ENCODE measurements at regions not wholly inside any gene's neighbourhood (a gene's known extent, or its start where the extent isn't known, plus 50 kb on each side); places are given as distances from the start of the nearest gene placed in this dataset.

DNA sequence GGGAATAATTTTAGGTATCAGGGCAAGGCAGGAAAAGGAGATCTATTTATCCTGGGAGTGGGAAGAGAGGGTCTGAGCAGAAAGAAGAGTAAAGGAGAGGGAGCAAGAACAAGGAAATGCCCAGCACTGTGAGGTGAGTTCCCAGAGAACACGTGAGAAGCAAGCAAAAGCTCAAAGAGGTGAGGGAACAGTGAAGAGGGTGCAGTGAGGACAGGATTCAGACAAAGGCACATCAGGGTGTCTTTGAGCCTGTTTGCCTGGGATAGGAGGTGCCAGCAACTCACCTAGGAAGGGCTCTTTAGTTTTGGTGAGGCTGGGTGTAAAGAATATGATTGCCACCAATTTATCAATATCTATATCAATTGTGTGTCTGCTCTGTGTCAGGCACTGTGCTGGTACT, 88.9 kb upstream of the NRXN3 start:
- Histone ChIP-seq H3K27ac (no peak overlapping the region), H3K9me3 (no peaks in the 10 kb centered on the region), H3K27me3 (no peaks in the 10 kb centered on the region), H3K36me3 (no peaks in the 10 kb centered on the region), H3K4me1 (no peaks in the 10 kb centered on the region), H3K4me3 (no peak overlapping the region)
- intact Hi-C loops (cut with DNase I; ENCODE audit: low total_unique reads): no loop called here
- DNase-seq (ENCODE audit: low spot score in 2 of 2): no peak
- no peak for TF ChIP-seq POLR2A (IDR thresholded peaks at IDR 0.05)
- TF ChIP-seq POLR2AphosphoS5 (IDR thresholded peaks at IDR 0.05): no peak
- TF ChIP-seq, protein P1, sequence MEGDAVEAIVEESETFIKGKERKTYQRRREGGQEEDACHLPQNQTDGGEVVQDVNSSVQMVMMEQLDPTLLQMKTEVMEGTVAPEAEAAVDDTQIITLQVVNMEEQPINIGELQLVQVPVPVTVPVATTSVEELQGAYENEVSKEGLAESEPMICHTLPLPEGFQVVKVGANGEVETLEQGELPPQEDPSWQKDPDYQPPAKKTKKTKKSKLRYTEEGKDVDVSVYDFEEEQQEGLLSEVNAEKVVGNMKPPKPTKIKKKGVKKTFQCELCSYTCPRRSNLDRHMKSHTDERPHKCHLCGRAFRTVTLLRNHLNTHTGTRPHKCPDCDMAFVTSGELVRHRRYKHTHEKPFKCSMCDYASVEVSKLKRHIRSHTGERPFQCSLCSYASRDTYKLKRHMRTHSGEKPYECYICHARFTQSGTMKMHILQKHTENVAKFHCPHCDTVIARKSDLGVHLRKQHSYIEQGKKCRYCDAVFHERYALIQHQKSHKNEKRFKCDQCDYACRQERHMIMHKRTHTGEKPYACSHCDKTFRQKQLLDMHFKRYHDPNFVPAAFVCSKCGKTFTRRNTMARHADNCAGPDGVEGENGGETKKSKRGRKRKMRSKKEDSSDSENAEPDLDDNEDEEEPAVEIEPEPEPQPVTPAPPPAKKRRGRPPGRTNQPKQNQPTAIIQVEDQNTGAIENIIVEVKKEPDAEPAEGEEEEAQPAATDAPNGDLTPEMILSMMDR (IDR thresholded peaks at IDR 0.05): no peak

DNA sequence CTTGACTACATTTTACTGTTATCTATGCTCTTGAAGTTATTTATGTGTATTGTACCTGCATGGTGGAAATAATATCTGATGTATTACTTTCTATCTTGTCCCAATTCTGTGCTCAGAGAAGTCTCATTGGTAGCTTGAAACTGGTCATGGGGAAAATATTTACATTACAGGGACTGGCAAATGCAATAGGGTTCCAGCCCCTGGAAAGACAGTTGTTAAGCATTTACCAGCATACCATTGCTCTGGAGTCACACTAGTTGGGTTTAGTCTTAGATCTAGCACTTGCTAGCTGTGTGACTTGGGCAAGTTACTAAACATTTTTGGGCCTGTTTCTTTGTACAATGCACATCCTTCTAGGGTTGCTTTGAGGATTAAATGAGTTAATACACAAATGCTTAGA, 86.3 kb upstream of the NRXN3 start:
- TF ChIP-seq, protein P1 (IDR thresholded peaks at IDR 0.05): no peak
- H3K4me3 ChIP-seq: no peak overlapping the region
- H3K9me3 ChIP-seq: no peaks in the 10 kb centered on the region
- intact Hi-C loops (cut with DNase I; ENCODE audit: low total_unique reads): no loop called here
- no peak overlapping the region for H3K27ac ChIP-seq
- H3K4me1 ChIP-seq: no peaks in the 10 kb centered on the region
- no peaks in the 10 kb centered on the region for H3K36me3 ChIP-seq
- no peaks in the 10 kb centered on the region for H3K27me3 ChIP-seq
- no peak for DNase-seq (ENCODE audit: low spot score in 2 of 2)

DNA sequence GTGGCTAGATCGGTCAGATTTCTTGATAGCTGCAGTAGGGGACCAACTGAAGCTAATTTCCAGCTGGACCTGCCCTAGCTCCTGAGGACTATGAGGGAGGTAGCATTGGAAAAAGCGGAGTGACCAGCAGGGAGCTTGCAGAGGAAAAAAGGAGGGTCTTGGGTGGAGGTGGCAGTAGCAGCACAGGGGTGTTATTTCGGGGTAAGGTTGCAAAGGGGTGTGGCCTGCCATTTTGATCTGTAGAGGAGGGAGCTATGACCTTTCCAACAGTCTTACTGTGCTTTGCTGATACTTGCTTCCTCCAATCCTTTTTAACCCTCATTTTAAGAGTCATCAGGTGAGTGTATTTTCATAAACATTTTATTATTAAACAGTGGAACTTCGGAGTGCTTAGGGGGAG, 83.8 kb upstream of the NRXN3 start:
- H3K4me3 ChIP-seq: no peak overlapping the region
- no peak overlapping the region for H3K27ac ChIP-seq
- H3K36me3 ChIP-seq: no peaks in the 10 kb centered on the region
- intact Hi-C loops (cut with DNase I; ENCODE audit: low total_unique reads): no loop called here
- H3K27me3 ChIP-seq: no peaks in the 10 kb centered on the region
- no peak for DNase-seq (ENCODE audit: low spot score in 2 of 2)
- H3K9me3 ChIP-seq: no peaks in the 10 kb centered on the region
- TF ChIP-seq, protein P1 (IDR thresholded peaks at IDR 0.05): no peak
- TF ChIP-seq POLR2AphosphoS5 (IDR thresholded peaks at IDR 0.05) (no peak), POLR2A (IDR thresholded peaks at IDR 0.05) (no peak)
- H3K4me1 ChIP-seq: no peaks in the 10 kb centered on the region

DNA sequence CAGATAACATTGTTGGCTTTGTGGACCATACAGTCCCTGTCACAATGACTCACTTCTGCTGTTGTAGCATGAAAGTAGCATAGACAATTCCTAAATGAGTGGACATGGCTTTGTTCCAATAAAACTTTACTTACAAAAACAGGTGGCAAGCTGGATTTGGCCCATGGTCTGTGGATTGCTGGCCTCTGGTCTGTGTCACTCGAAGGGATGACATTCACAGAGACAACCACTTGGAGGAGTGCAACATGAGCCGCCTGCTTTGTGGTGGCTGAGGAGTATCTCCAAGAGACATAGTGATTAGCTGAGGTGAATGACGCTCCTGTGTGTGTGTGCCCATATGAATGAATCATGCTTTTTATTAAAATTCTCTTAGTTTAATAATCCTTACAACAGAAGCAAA, 81.3 kb upstream of the NRXN3 start:
- Histone ChIP-seq H3K9me3 (no peaks in the 10 kb centered on the region), H3K27ac (no peak overlapping the region), H3K4me1 (no peaks in the 10 kb centered on the region), H3K27me3 (no peaks in the 10 kb centered on the region), H3K36me3 (no peaks in the 10 kb centered on the region), H3K4me3 (no peak overlapping the region)
- intact Hi-C loops (cut with DNase I; ENCODE audit: low total_unique reads): no loop called here
- no peak for TF ChIP-seq POLR2AphosphoS5 (IDR thresholded peaks at IDR 0.05)
- DNase-seq (ENCODE audit: low spot score in 2 of 2): no peak

DNA sequence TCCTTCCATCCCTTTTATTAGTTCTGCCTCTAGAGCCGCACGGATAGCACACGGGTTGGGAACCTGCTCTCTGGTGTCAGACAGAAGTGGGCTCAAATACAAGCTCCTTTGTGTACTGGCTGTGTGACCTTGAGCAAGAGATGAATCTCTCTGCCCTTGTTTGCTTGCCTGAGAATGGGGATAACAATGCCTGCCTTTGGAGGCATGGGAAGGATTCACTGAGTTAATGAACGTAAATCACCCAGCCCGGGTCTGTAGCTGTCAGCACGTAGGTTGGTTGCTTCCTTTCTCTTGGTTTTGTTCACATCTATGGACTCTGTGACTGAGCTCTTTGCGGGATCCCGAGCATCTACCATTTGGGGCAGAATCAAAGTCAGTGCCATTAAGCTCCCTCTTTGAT, 79.3 kb upstream of the NRXN3 start:
- H3K27me3 ChIP-seq: no peaks in the 10 kb centered on the region
- H3K27ac ChIP-seq: no peak overlapping the region
- H3K4me3 ChIP-seq: no peak overlapping the region
- no peaks in the 10 kb centered on the region for H3K4me1 ChIP-seq
- intact Hi-C loops (cut with DNase I; ENCODE audit: low total_unique reads): no loop called here
- DNase-seq (ENCODE audit: low spot score in 2 of 2): no peak
- no peaks in the 10 kb centered on the region for H3K36me3 ChIP-seq
- TF ChIP-seq, protein P1 (IDR thresholded peaks at IDR 0.05): no peak
- TF ChIP-seq POLR2AphosphoS5 (IDR thresholded peaks at IDR 0.05): no peak
- TF ChIP-seq POLR2A (IDR thresholded peaks at IDR 0.05): no peak
- no peaks in the 10 kb centered on the region for H3K9me3 ChIP-seq

DNA sequence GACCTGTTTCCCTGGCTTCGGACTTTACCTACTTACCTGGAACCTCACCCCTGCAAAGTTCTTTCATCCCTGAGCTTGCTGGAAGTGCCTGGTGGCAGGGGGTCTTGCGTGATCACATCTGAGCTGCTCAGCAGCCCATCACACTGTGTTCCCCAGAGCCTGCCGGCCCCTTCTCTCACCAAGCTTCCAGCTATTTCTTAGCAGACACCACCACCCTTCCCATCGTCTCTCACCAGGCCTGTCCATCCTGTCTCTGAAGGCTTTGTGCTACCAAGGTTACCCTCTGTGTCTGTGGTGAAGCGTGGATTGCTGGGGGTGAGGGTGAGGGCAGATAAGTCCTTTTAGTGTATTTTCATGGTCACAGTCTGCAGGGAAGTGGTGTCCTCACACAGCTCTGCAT, 78.8 kb upstream of the NRXN3 start:
- Histone ChIP-seq H3K4me3 (no peak overlapping the region), H3K27ac (no peak overlapping the region), H3K36me3 (no peaks in the 10 kb centered on the region), H3K27me3 (no peaks in the 10 kb centered on the region), H3K4me1 (no peaks in the 10 kb centered on the region), H3K9me3 (no peaks in the 10 kb centered on the region)
- TF ChIP-seq POLR2A (IDR thresholded peaks at IDR 0.05): no peak
- TF ChIP-seq, protein P1 (IDR thresholded peaks at IDR 0.05): no peak
- no peak for TF ChIP-seq POLR2AphosphoS5 (IDR thresholded peaks at IDR 0.05)
- intact Hi-C loops (cut with DNase I; ENCODE audit: low total_unique reads): no loop called here
- no peak for DNase-seq (ENCODE audit: low spot score in 2 of 2)

Measured in breast epithelium (tissue), 4 donors.